ENCODE measurements at regions not wholly inside any gene's neighbourhood (a gene's known extent, or its start where the extent isn't known, plus 50 kb on each side); places are given as distances from the start of the nearest gene placed in this dataset.
"Not testable (repeated sequence)": the region's sequence is repeated elsewhere in the genome, so short reads cannot be mapped to it uniquely, and the experiment has no call there.

GRCh38 chr3:67957268-67957667, 302.9 kb upstream of the SUCLG2 start:
- no peak for DNase-seq

GRCh38 chr3:67947808-67948508, 293.5 kb upstream of the SUCLG2 start:
- no peak for DNase-seq

- DNase-seq: no peak
These were observed 292.0 kb upstream of the SUCLG2 start for GRCh38 chr3:67946436-67946835.

GRCh38 chr3:67943546-67943945, 289.1 kb upstream of the SUCLG2 start:
- no peak for DNase-seq

- no peak for DNase-seq
These were observed 287.1 kb upstream of the SUCLG2 start for GRCh38 chr3:67941433-67942030.

GRCh38 chr3:67940210-67940952, 286.0 kb upstream of the SUCLG2 start:
- DNase-seq: peak; percentile 20 to 23

GRCh38 chr3:67937498-67938118, 283.2 kb upstream of the SUCLG2 start:
- DNase-seq: no peak

GRCh38 chr3:67930394-67930793, 276.0 kb upstream of the SUCLG2 start:
- not testable (repeated sequence) for DNase-seq

GRCh38 chr3:67923796-67924195, 269.4 kb upstream of the SUCLG2 start:
- no peak for DNase-seq

GRCh38 chr3:67920969-67921368, 266.6 kb upstream of the SUCLG2 start:
- no peak for DNase-seq

- DNase-seq: no peak
These were observed 265.9 kb upstream of the SUCLG2 start for GRCh38 chr3:67920311-67920710.

GRCh38 chr3:67916353-67916752, 261.9 kb upstream of the SUCLG2 start:
- no peak for DNase-seq

GRCh38 chr3:67907735-67908134, 253.3 kb upstream of the SUCLG2 start:
- DNase-seq: no peak

- no peak for DNase-seq
These were observed 251.8 kb upstream of the SUCLG2 start for GRCh38 chr3:67906261-67906660.

GRCh38 chr3:67901681-67902080, 247.3 kb upstream of the SUCLG2 start:
- no peak for DNase-seq

GRCh38 chr3:67898916-67899315, 244.5 kb upstream of the SUCLG2 start:
- DNase-seq: no peak

GRCh38 chr3:67897351-67898336, 243.2 kb upstream of the SUCLG2 start:
- DNase-seq: no peak

- DNase-seq: no peak
These were observed 241.7 kb upstream of the SUCLG2 start for GRCh38 chr3:67896130-67896529.

- no peak for DNase-seq
These were observed 240.1 kb upstream of the SUCLG2 start for GRCh38 chr3:67894510-67894909.

- no peak for DNase-seq
These were observed 229.9 kb upstream of the SUCLG2 start for GRCh38 chr3:67884345-67884744.

GRCh38 chr3:67883766-67884165, 229.4 kb upstream of the SUCLG2 start:
- no peak for DNase-seq

Data from right lung (tissue), 2 donors.